ENCODE measurements at regions not wholly inside any gene's neighbourhood (a gene's known extent, or its start where the extent isn't known, plus 50 kb on each side); places are given as distances from the start of the nearest gene placed in this dataset.

DNA sequence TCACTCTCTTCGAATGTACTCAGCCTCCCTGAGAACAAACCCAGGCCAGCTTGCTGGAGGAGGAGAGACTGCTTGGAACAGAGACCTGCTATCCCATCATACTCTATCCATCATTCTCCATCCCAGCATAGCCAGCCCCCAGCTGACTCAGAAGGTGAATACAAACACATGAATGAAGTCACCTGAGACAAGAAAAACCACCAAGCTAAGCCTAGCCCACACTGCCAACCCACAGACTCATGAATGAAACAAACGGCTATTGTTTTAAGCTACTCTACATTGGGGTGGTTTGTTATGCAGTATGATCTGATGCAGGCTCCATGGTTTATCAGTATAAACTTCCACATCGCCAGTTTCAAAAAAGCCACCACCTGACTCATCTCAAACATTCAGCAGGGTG lies 395.6 kb downstream of the SETD4 start:
- no peak for TF ChIP-seq CTCF (tag by site-specific recombination; IDR thresholded peaks at IDR 0.05)
- TF ChIP-seq ZNF184 (tag by site-specific recombination; IDR thresholded peaks at IDR 0.05) = no peak
- no peak for TF ChIP-seq ZNF658 (tag by site-specific recombination; IDR thresholded peaks at IDR 0.05)
- TF ChIP-seq ZNF274 (IDR thresholded peaks at IDR 0.05; ENCODE audit: low read length) = no peak
- no peak for TF ChIP-seq ZNF274 (tag by site-specific recombination; IDR thresholded peaks at IDR 0.05; ENCODE audit: borderline replicate concordance)
- no peak for TF ChIP-seq REST (tag by site-specific recombination; IDR thresholded peaks at IDR 0.05)

Measured in HEK293 (cell line).